ENCODE measurements at regions not wholly inside any gene's neighbourhood (a gene's known extent, or its start where the extent isn't known, plus 50 kb on each side); places are given as distances from the start of the nearest gene placed in this dataset.
"Not testable (repeated sequence)": the region's sequence is repeated elsewhere in the genome, so short reads cannot be mapped to it uniquely, and the experiment has no call there.

GRCh38 chr18:39449566-39449965 lies 1884.0 kb upstream of the CELF4 start:
- H3K4me1 Mint-ChIP-seq = peaks cover 11% of the 10 kb centered on the region
- H3K36me3 Mint-ChIP-seq (ENCODE audit: low read depth) = peaks cover 2% of the 10 kb centered on the region
- peaks cover 1% of the 10 kb centered on the region for H3K9me3 Mint-ChIP-seq
- no peak overlapping the region for H3K27ac Mint-ChIP-seq
- 100% methylated on average over 3 of the region's 3 CpGs; no CpG with 5 or more reads in 1 of the 2 experiments for WGBS, 2 experiments (ENCODE audit: insufficient coverage in 1 of 2, insufficient read length in 1 of 2)
- H3K27ac ChIP-seq (ENCODE audit: low read depth, low read length) = no peak overlapping the region
- no peaks in the 10 kb centered on the region for H3K36me3 ChIP-seq (ENCODE audit: control insufficient read depth, insufficient read depth, low read length)
- peaks cover 3% of the 10 kb centered on the region for H3K4me1 ChIP-seq (ENCODE audit: control insufficient read depth, insufficient read depth, low read length)
- no peak overlapping the region for H3K4me3 Mint-ChIP-seq
- DNase-seq = no peak
- no peaks in the 10 kb centered on the region for H3K27me3 Mint-ChIP-seq (ENCODE audit: insufficient read depth)
- no peaks in the 10 kb centered on the region for H3K27me3 ChIP-seq (ENCODE audit: control insufficient read depth, insufficient read depth, low read length, poor library complexity, severe bottlenecking)
- no peak overlapping the region for H3K9ac ChIP-seq (ENCODE audit: extremely low read depth, low read length, poor library complexity, severe bottlenecking)
- no peaks in the 10 kb centered on the region for H3K9me3 ChIP-seq (ENCODE audit: control insufficient read depth, low read length)
- no peak for TF ChIP-seq CTCF (conservative IDR thresholded peaks at IDR 0.05)
- H3K4me3 ChIP-seq (ENCODE audit: low read length) = no peak overlapping the region

- no peak overlapping the region for H3K27ac ChIP-seq (ENCODE audit: low read depth, low read length)
- H3K4me3 Mint-ChIP-seq = no peak overlapping the region
- WGBS, 2 experiments (ENCODE audit: insufficient coverage in 1 of 2, insufficient read length in 1 of 2) = 88% methylated on average over 1 of the region's 1 CpG; no CpG with 5 or more reads in 1 of the 2 experiments
These were observed 1883.3 kb upstream of the CELF4 start for GRCh38 chr18:39448942-39449341.

GRCh38 chr18:39444957-39445356 lies 1879.4 kb upstream of the CELF4 start:
- DNase-seq; H3K27me3 Mint-ChIP-seq (ENCODE audit: insufficient read depth): not testable (repeated sequence)

More at GRCh38 chr18:39448942-39449341, 1883.3 kb upstream of the CELF4 start:
- TF ChIP-seq CTCF (conservative IDR thresholded peaks at IDR 0.05) = no peak
- Histone ChIP-seq H3K9me3 (ENCODE audit: control insufficient read depth, low read length) (no peaks in the 10 kb centered on the region), H3K36me3 (ENCODE audit: control insufficient read depth, insufficient read depth, low read length) (no peaks in the 10 kb centered on the region), H3K4me1 (ENCODE audit: control insufficient read depth, insufficient read depth, low read length) (peaks cover 3% of the 10 kb centered on the region), H3K9ac (ENCODE audit: extremely low read depth, low read length, poor library complexity, severe bottlenecking) (no peak overlapping the region), H3K4me3 (ENCODE audit: low read length) (no peak overlapping the region), H3K27me3 (ENCODE audit: control insufficient read depth, insufficient read depth, low read length, poor library complexity, severe bottlenecking) (no peaks in the 10 kb centered on the region)
- no peak for DNase-seq
- H3K27ac Mint-ChIP-seq = no peak overlapping the region
- no peaks in the 10 kb centered on the region for H3K27me3 Mint-ChIP-seq (ENCODE audit: insufficient read depth)
- peaks cover 2% of the 10 kb centered on the region for H3K36me3 Mint-ChIP-seq (ENCODE audit: low read depth)
- peaks cover 9% of the 10 kb centered on the region for H3K4me1 Mint-ChIP-seq
- H3K9me3 Mint-ChIP-seq = peaks cover 1% of the 10 kb centered on the region

GRCh38 chr18:39441648-39442047 lies 1876.0 kb upstream of the CELF4 start:
- H3K9ac ChIP-seq (ENCODE audit: extremely low read depth, low read length, poor library complexity, severe bottlenecking) = no peak overlapping the region
- Mint-ChIP-seq H3K4me1 (peaks cover 5% of the 10 kb centered on the region), H3K27ac (no peak overlapping the region)

More at GRCh38 chr18:39444957-39445356, 1879.4 kb upstream of the CELF4 start:
- not testable (repeated sequence) for H3K27me3 ChIP-seq (ENCODE audit: control insufficient read depth, insufficient read depth, low read length, poor library complexity, severe bottlenecking); H3K4me3 Mint-ChIP-seq; H3K4me1 ChIP-seq (ENCODE audit: control insufficient read depth, insufficient read depth, low read length); H3K27ac ChIP-seq (ENCODE audit: low read depth, low read length); H3K9ac ChIP-seq (ENCODE audit: extremely low read depth, low read length, poor library complexity, severe bottlenecking); H3K9me3 ChIP-seq (ENCODE audit: control insufficient read depth, low read length); H3K36me3 ChIP-seq (ENCODE audit: control insufficient read depth, insufficient read depth, low read length); H3K4me3 ChIP-seq (ENCODE audit: low read length); H3K27ac Mint-ChIP-seq; H3K4me1 Mint-ChIP-seq; H3K9me3 Mint-ChIP-seq; H3K36me3 Mint-ChIP-seq (ENCODE audit: low read depth)
- WGBS, 2 experiments (ENCODE audit: insufficient coverage in 1 of 2, insufficient read length in 1 of 2) = 95 to 100% methylated on average over 1 to 2 of the region's 2 CpGs

More at GRCh38 chr18:39441648-39442047, 1876.0 kb upstream of the CELF4 start:
- no peak overlapping the region for H3K4me3 ChIP-seq (ENCODE audit: low read length)
- H3K9me3 ChIP-seq (ENCODE audit: control insufficient read depth, low read length) = peaks cover 8% of the 10 kb centered on the region
- no peak for TF ChIP-seq CTCF (conservative IDR thresholded peaks at IDR 0.05)
- no peak overlapping the region for H3K4me3 Mint-ChIP-seq
- peaks cover 10% of the 10 kb centered on the region for H3K27me3 ChIP-seq (ENCODE audit: control insufficient read depth, insufficient read depth, low read length, poor library complexity, severe bottlenecking)
- DNase-seq = no peak
- H3K36me3 ChIP-seq (ENCODE audit: control insufficient read depth, insufficient read depth, low read length) = no peaks in the 10 kb centered on the region
- WGBS, 2 experiments (ENCODE audit: insufficient coverage in 1 of 2, insufficient read length in 1 of 2) = 100% methylated on average over 1 of the region's 2 CpGs; no CpG with 5 or more reads in 1 of the 2 experiments
- H3K36me3 Mint-ChIP-seq (ENCODE audit: low read depth) = no peaks in the 10 kb centered on the region
- H3K27ac ChIP-seq (ENCODE audit: low read depth, low read length) = no peak overlapping the region
- no peaks in the 10 kb centered on the region for H3K4me1 ChIP-seq (ENCODE audit: control insufficient read depth, insufficient read depth, low read length)
- H3K9me3 Mint-ChIP-seq = peaks cover 6% of the 10 kb centered on the region
- H3K27me3 Mint-ChIP-seq (ENCODE audit: insufficient read depth) = no peaks in the 10 kb centered on the region

All from endodermal cell (in vitro differentiated cells).